ENCODE measurements at regions not wholly inside any gene's neighbourhood (a gene's known extent, or its start where the extent isn't known, plus 50 kb on each side); places are given as distances from the start of the nearest gene placed in this dataset.

DNA sequence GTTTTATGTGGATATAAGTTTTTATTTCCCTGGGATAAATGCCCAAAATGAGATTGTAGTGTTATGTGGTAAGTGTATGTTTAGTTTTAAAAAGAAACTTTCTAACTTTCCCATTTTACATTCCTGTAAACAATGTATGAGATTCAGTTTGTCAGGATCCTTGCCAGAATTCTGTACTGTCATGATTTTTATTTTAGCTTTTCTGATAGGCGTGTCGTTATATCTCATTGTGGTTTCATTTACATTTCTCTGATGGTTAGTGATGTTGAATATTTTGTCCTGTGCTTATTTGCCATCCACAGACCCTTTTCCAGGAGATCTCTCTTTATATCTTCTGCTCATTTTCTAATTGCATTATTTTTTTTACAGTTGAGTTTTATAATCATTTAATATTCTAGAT is 245.6 kb upstream of the CDH2 start:
- Histone ChIP-seq H3K4ac (replicated peaks; ENCODE audit: insufficient read length, low read depth, low read length) (no peak overlapping the region), H3K9me3 (ENCODE audit: insufficient read depth in 2 of 2, low read depth in 1 of 2, low read length in 1 of 2) (peaks cover 4 to 5% of the 10 kb centered on the region in 2 experiments; a peak in 1 of 4 replicates), H4K8ac (ENCODE audit: extremely low read depth, insufficient read depth, low read length) (no peak overlapping the region), H3K9ac (replicated peaks in 1 of 4; ENCODE audit: extremely low read depth in 1 of 4, low read depth in 3 of 4, low read length in 3 of 4) (no peak overlapping the region), H3K4me3 (ENCODE audit: extremely low read depth in 1 of 4, insufficient read depth in 2 of 4, low read depth in 3 of 4, low read length in 4 of 4) (no peak overlapping the region; a peak in 1 of 8 replicates), H4K20me1 (replicated peaks in 1 of 2; ENCODE audit: control insufficient read depth in 1 of 2, insufficient read depth in 2 of 2, low read length in 2 of 2) (no peaks in the 10 kb centered on the region), H2BK12ac (ENCODE audit: low read depth, low read length) (no peak overlapping the region), H2BK120ac (replicated peaks; ENCODE audit: low read depth, low read length) (no peak overlapping the region), H4K91ac (replicated peaks; ENCODE audit: insufficient read length, low read length) (no peak overlapping the region), H2BK20ac (ENCODE audit: low read length) (no peak overlapping the region), H3K18ac (ENCODE audit: extremely low read depth, low read length) (no peak overlapping the region), H3K79me1 (ENCODE audit: low read depth, low read length) (no peaks in the 10 kb centered on the region), H2BK15ac (ENCODE audit: low read length) (no peak overlapping the region), H3K14ac (ENCODE audit: insufficient read length) (no peak overlapping the region), H2AFZ (ENCODE audit: low read length) (no peak overlapping the region), H3K79me2 (ENCODE audit: control insufficient read depth in 1 of 2, insufficient read depth in 2 of 2, low read length in 2 of 2) (no peaks in the 10 kb centered on the region), H3K27ac (ENCODE audit: low read depth, low read length) (no peak overlapping the region), H3K4me1 (replicated peaks in 1 of 4; ENCODE audit: control insufficient read depth in 3 of 4, insufficient read depth in 4 of 4, low read length in 3 of 4) (no peaks in the 10 kb centered on the region), H4K5ac (ENCODE audit: insufficient read length, low read depth, low read length) (no peak overlapping the region), H3K23me2 (ENCODE audit: low read depth, low read length) (no peaks in the 10 kb centered on the region), H3K4me2 (ENCODE audit: insufficient read depth in 1 of 2, low read depth in 2 of 2, low read length in 2 of 2) (no peak overlapping the region), H2BK5ac (ENCODE audit: low read depth, low read length) (no peak overlapping the region), H2AK5ac (ENCODE audit: low read depth, low read length) (no peak overlapping the region), H3K56ac (replicated peaks; ENCODE audit: insufficient read length, low read depth, low read length) (no peak overlapping the region), H3K36me3 (ENCODE audit: control insufficient read depth in 2 of 4, insufficient read depth in 4 of 4, low read length in 3 of 4) (no peaks in the 10 kb centered on the region; a peak in 1 of 8 replicates), H3K23ac (ENCODE audit: insufficient read length) (no peak overlapping the region), H3K27me3 (replicated peaks in 1 of 4; ENCODE audit: control insufficient read depth in 3 of 4, extremely low read depth in 1 of 4, insufficient read depth in 3 of 4, low read length in 3 of 4) (no peaks in the 10 kb centered on the region)
- WGBS, 2 experiments (ENCODE audit: extremely low coverage in 1 of 2, insufficient coverage in 1 of 2, insufficient read length in 1 of 2, insufficient replicate concordance in 2 of 2, low coverage in 1 of 2, low lambda C conversion rate in 2 of 2, missing lambda C conversion rate in 1 of 2): 93% methylated on average over 2 of the region's 2 CpGs; no CpG with 5 or more reads in 1 of the 2 experiments
- DNase-seq (ENCODE audit: low read depth in 1 of 2, low spot score in 2 of 2) (no peak), FAIRE-seq (no peak)
- POLR2A ChIA-PET (ENCODE audit: partially characterized antibody): no interaction called here
- TF ChIP-seq HDAC6 (IDR thresholded peaks at IDR 0.05; ENCODE audit: low read depth, low read length) (no peak), RAD21 (IDR thresholded peaks at IDR 0.05 in 1 of 2, conservative IDR thresholded peaks at IDR 0.05 in 1 of 2; ENCODE audit: low read depth in 2 of 2, low read length in 2 of 2) (no peak), SP1 (IDR thresholded peaks at IDR 0.05; ENCODE audit: low read depth, low read length) (no peak), TCF12 (IDR thresholded peaks at IDR 0.05; ENCODE audit: low read depth, low read length) (no peak), TEAD4 (IDR thresholded peaks at IDR 0.05; ENCODE audit: low read depth, low read length) (no peak), CBX5 (IDR thresholded peaks at IDR 0.05; ENCODE audit: low read depth, low read length) (no peak), MAFK (IDR thresholded peaks at IDR 0.05; ENCODE audit: low read depth, low read length) (no peak)
- TF ChIP-seq, protein P1, sequence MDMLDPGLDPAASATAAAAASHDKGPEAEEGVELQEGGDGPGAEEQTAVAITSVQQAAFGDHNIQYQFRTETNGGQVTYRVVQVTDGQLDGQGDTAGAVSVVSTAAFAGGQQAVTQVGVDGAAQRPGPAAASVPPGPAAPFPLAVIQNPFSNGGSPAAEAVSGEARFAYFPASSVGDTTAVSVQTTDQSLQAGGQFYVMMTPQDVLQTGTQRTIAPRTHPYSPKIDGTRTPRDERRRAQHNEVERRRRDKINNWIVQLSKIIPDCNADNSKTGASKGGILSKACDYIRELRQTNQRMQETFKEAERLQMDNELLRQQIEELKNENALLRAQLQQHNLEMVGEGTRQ (IDR thresholded peaks at IDR 0.05; ENCODE audit: low read length): no peak
- CTCF ChIA-PET (ENCODE audit: partially characterized antibody): no interaction called here
